DND-41 (cell line): ENCODE measurements at regions not wholly inside any gene's neighbourhood (a gene's known extent, or its start where the extent isn't known, plus 50 kb on each side); places are given as distances from the start of the nearest gene placed in this dataset.
"Not testable (repeated sequence)": the region's sequence is repeated elsewhere in the genome, so short reads cannot be mapped to it uniquely, and the experiment has no call there.

Experiments used
- ATAC-seq: fragments of 200-7000 bp; cut with Tn5 transposase; 3 replicates; pipeline ENCODE4 v1.9.1; 2021; ENCODE audit warnings: low read depth; ENCODE audit not compliant: insufficient read depth
- DNase-seq: peaks from one replicate; pipeline ENCODE4 v3.0.0-alpha.2; 2020
- H2AFZ ChIP-seq: 2 replicates; pipeline ENCODE4 v1.6.0; 2012; ENCODE audit warnings: low read depth, low read length
- H3K27ac ChIP-seq: 2 replicates; pipeline ENCODE4 v1.5.1; 2012; ENCODE audit warnings: low read length, inconsistent platforms
- H3K27me3 ChIP-seq: fragments of 200-600 bp; sonication (generic); 2 replicates; pipeline ENCODE4 v1.6.0; 2012; ENCODE audit warnings: low read length, mild to moderate bottlenecking, inconsistent platforms; ENCODE audit not compliant: insufficient read depth, poor library complexity
- H3K36me3 ChIP-seq: 2 replicates; pipeline ENCODE4 v1.5.1; 2012; ENCODE audit warnings: low read length, inconsistent platforms; ENCODE audit not compliant: insufficient read depth
- H3K4me1 ChIP-seq: 2 replicates; pipeline ENCODE4 v1.5.1; 2012; ENCODE audit warnings: mild to moderate bottlenecking, low read length; ENCODE audit not compliant: insufficient read depth
- H3K4me2 ChIP-seq: 2 replicates; pipeline ENCODE4 v1.6.0; 2012; ENCODE audit warnings: mild to moderate bottlenecking, moderate library complexity, low read length, inconsistent platforms; ENCODE audit not compliant: insufficient read depth
- H3K4me3 ChIP-seq, 2 experiments: fragments of 200-600 bp in 1 of 2; shearing (Covaris generic) in 1 of 2; 2 replicates each; pipeline ENCODE4 v1.5.1; 2012 to 2016; ENCODE audit warnings: inconsistent platforms in 2 of 2, low read length in 2 of 2, mild to moderate bottlenecking in 2 of 2, low read depth in 1 of 2, moderate library complexity in 1 of 2
- H3K79me2 ChIP-seq: 2 replicates; pipeline ENCODE4 v1.6.0; 2012; ENCODE audit warnings: low read length, inconsistent platforms; ENCODE audit not compliant: insufficient read depth
- H3K9ac ChIP-seq: 2 replicates; pipeline ENCODE4 v1.6.0; 2012; ENCODE audit warnings: low read depth, mild to moderate bottlenecking, inconsistent platforms, low read length, moderate library complexity
- H3K9me3 ChIP-seq: 2 replicates; pipeline ENCODE4 v1.5.1; 2012; ENCODE audit warnings: low read length, moderate library complexity, mild to moderate bottlenecking, inconsistent platforms; ENCODE audit not compliant: insufficient read depth, severe bottlenecking
- H4K20me1 ChIP-seq: 2 replicates; pipeline ENCODE4 v1.6.0; 2012; ENCODE audit warnings: low read length; ENCODE audit not compliant: insufficient read depth
- EZH2 ChIP-seq: IDR thresholded peaks from 3 replicates; pipeline ENCODE4 v1.6.1; 2012; ENCODE audit warnings: borderline replicate concordance, low read depth, mild to moderate bottlenecking, moderate library complexity, low read length, inconsistent platforms; ENCODE audit not compliant: severe bottlenecking
- TF ChIP-seq, protein P1 (sequence below): IDR thresholded peaks from 2 replicates; pipeline ENCODE4 v1.5.1; 2012; ENCODE audit warnings: borderline replicate concordance, low read length, moderate library complexity, mild to moderate bottlenecking; ENCODE audit not compliant: poor library complexity, severe bottlenecking; ENCODE audit errors: extremely low read depth

DNA sequence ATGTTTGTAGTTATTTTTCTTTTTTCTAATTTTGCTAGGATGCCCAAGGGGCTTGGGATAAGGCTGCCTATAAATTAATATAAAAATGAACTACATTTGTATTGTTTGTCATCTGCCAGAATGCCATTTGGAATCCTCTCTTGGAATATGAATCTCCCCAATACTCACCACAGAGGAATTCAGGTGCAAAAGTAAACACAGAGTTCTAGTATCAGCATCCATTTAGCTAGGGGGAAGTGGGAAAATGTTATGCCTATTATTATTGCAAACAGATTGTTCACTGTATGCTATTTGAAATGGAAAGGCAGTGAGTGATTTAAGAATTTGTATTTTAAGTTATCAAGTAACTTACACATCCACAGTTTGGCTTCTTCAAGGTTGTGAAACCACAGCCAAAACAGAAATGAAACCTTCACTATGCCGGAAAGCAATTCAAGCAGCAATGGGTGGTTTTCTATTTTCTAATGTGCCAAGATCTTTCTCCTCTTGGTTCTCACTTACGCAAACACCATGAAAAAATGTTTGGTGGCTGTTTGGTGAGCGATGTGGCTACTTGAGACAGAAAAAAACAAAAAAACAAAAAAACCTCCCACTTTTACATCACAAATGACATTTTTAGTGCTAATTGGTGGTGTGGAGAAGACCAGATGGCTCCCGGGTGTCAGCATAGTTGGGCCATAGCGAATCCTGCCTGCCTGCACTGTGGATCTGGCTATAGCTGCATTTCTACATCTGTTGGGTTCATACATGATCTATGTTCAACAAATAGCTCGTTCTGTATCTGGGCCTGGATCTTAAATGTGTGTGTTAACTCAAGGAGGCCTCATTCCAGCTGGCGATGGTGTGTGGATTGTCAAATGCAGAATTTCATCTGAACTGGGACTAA, 200.8 kb upstream of the GIMD1 start:
- H3K4me1 ChIP-seq = no peaks in the 10 kb centered on the region
- no peak overlapping the region for H3K4me3 ChIP-seq
- no peaks in the 10 kb centered on the region for H4K20me1 ChIP-seq
- H3K9ac ChIP-seq = no peak overlapping the region
- H3K4me2 ChIP-seq = no peak overlapping the region
- H3K79me2 ChIP-seq = no peaks in the 10 kb centered on the region
- ATAC-seq (no peak), DNase-seq (no peak)
- no peaks in the 10 kb centered on the region for H3K9me3 ChIP-seq
- no peaks in the 10 kb centered on the region for H3K36me3 ChIP-seq
- H3K27ac ChIP-seq = no peak overlapping the region
- H3K27me3 ChIP-seq = no peaks in the 10 kb centered on the region
- no peak for TF ChIP-seq EZH2
- no peak overlapping the region for H2AFZ ChIP-seq

DNA sequence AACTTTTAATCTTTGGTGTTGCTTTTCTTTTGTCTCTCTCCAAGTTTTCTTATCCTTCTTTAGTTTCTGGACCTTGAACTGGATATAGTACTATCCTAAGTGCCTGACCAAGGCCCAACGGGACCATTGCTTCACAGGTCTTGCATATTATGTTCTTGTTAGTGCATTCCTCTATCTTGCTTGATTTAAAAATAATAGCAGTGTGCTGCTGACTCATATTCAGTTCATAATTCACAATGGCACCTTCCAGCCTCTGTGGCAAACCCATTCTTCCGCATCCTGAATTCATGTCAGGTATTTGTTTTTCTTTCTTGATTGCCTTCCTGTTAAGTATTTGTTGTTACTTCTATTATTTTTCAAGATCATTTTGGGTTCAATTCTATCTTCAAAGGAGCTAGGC, 197.1 kb upstream of the GIMD1 start:
- TF ChIP-seq, protein P1, sequence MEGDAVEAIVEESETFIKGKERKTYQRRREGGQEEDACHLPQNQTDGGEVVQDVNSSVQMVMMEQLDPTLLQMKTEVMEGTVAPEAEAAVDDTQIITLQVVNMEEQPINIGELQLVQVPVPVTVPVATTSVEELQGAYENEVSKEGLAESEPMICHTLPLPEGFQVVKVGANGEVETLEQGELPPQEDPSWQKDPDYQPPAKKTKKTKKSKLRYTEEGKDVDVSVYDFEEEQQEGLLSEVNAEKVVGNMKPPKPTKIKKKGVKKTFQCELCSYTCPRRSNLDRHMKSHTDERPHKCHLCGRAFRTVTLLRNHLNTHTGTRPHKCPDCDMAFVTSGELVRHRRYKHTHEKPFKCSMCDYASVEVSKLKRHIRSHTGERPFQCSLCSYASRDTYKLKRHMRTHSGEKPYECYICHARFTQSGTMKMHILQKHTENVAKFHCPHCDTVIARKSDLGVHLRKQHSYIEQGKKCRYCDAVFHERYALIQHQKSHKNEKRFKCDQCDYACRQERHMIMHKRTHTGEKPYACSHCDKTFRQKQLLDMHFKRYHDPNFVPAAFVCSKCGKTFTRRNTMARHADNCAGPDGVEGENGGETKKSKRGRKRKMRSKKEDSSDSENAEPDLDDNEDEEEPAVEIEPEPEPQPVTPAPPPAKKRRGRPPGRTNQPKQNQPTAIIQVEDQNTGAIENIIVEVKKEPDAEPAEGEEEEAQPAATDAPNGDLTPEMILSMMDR = no peak
- TF ChIP-seq EZH2 = no peak
- no peak overlapping the region for H3K4me3 ChIP-seq
- H3K27ac ChIP-seq = no peak overlapping the region
- H3K4me2 ChIP-seq = no peak overlapping the region
- no peak for DNase-seq
- no peaks in the 10 kb centered on the region for H3K36me3 ChIP-seq
- H4K20me1 ChIP-seq = no peaks in the 10 kb centered on the region
- no peaks in the 10 kb centered on the region for H3K4me1 ChIP-seq
- no peak overlapping the region for H2AFZ ChIP-seq
- H3K9me3 ChIP-seq = no peaks in the 10 kb centered on the region
- H3K9ac ChIP-seq = no peak overlapping the region
- ATAC-seq = no peak
- H3K79me2 ChIP-seq = no peaks in the 10 kb centered on the region
- no peaks in the 10 kb centered on the region for H3K27me3 ChIP-seq

DNA sequence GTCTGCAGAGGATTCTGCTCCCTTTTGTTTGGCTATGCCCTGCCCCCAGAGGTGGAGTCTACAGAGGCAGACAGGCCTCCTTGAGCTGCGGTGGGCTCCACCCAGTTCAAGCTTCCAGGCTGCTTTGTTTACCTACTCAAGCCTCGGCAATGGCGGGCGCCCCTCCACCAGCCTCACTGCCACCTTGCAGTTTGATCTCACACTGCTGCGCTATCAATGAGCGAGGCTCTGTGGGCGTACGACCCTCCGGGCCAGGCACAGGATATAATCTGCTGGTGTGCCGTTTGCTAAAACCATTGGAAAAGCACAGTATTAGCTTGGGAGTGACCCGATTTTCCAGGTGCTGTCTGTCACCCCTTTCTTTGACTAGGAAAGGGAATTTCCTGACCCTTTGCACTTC, 195.1 kb upstream of the GIMD1 start:
- ATAC-seq, H3K9me3 ChIP-seq, H4K20me1 ChIP-seq: not testable (repeated sequence)

DNA sequence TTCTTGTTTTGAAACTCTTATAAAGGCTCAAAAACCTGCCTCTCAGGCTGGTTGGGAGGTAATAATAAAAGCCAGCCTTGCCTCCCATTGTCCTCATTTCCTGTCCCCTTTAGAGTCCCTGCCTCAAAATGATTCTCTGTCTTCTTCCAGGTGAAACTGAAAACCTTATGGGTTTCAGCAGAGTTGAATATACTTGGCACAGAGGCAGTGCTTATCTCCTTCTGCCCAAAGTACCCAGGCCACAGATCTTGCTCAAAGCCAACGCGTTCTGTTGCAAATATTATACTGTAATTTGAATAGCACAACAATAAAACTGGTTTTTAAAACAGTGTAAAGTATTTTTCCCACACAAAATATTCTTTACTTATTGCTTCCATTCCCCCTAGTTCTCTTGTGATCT, 183.1 kb upstream of the GIMD1 start:
- Histone ChIP-seq H3K9me3 (no peaks in the 10 kb centered on the region), H3K4me3 (no peak overlapping the region), H3K4me2 (no peak overlapping the region), H2AFZ (no peak overlapping the region), H4K20me1 (no peaks in the 10 kb centered on the region), H3K9ac (no peak overlapping the region), H3K27ac (no peak overlapping the region), H3K79me2 (no peaks in the 10 kb centered on the region), H3K36me3 (no peaks in the 10 kb centered on the region), H3K27me3 (no peaks in the 10 kb centered on the region), H3K4me1 (no peaks in the 10 kb centered on the region)
- TF ChIP-seq, protein P1 = no peak
- no peak for TF ChIP-seq EZH2
- ATAC-seq (no peak), DNase-seq (no peak)

More for the DNA sequence above, 195.1 kb upstream of the GIMD1 start:
- H3K4me1 ChIP-seq, H2AFZ ChIP-seq, H3K9ac ChIP-seq, DNase-seq, H3K27ac ChIP-seq, H3K4me3 ChIP-seq, H3K36me3 ChIP-seq, H3K79me2 ChIP-seq, H3K27me3 ChIP-seq, H3K4me2 ChIP-seq: not testable (repeated sequence)
